MCF 10A (cell line): ENCODE measurements at regions not wholly inside any gene's neighbourhood (a gene's known extent, or its start where the extent isn't known, plus 50 kb on each side); places are given as distances from the start of the nearest gene placed in this dataset.

Experiments
- BruUV-seq: library from RNA; stranded (reverse); fragments of 400-500 nt; replicated peaks from 2 replicates; lab custom pipeline; 2021; lab: Mats Ljungman, UMichigan
- CTCF ChIA-PET: fragments of 300-600 bp; sonication (Branson Sonifier 250); formaldehyde crosslinking; extraction: SDS; loops from one replicate; lab custom pipeline; 2021; ENCODE audit warnings: antibody characterized with exemption, inconsistent platforms; lab: Yijun Ruan, JAX
- POLR2A ChIA-PET: fragments of 300-600, 350-650 bp; sonication (Branson Sonifier 250); formaldehyde crosslinking; extraction: SDS; loops from one replicate; lab custom pipeline; 2020; ENCODE audit warnings: antibody characterized with exemption, inconsistent platforms; lab: Yijun Ruan, JAX
- DNase-seq: peaks from one replicate; pipeline ENCODE4 v3.0.0-alpha.2; 2018; ENCODE audit not compliant: unreplicated experiment
- H3K27ac Mint-ChIP-seq: one replicate; pipeline ENCODE4 v1.8.0; 2022; ENCODE audit warnings: mild to moderate bottlenecking, low read depth, mixed read lengths; ENCODE audit not compliant: unreplicated experiment
- H3K27me3 Mint-ChIP-seq: one replicate; pipeline ENCODE4 v1.8.0; 2022; ENCODE audit warnings: mixed read lengths; ENCODE audit not compliant: insufficient read depth, unreplicated experiment
- H3K36me3 Mint-ChIP-seq: one replicate; pipeline ENCODE4 v1.8.0; 2022; ENCODE audit warnings: mild to moderate bottlenecking, moderate library complexity, mixed read lengths; ENCODE audit not compliant: insufficient read depth, unreplicated experiment
- H3K4me1 Mint-ChIP-seq: one replicate; pipeline ENCODE4 v1.8.0; 2022; ENCODE audit warnings: mixed read lengths; ENCODE audit not compliant: insufficient read depth, unreplicated experiment
- H3K4me3 Mint-ChIP-seq: one replicate; pipeline ENCODE4 v1.8.0; 2022; ENCODE audit warnings: mild to moderate bottlenecking, moderate library complexity, mixed read lengths; ENCODE audit not compliant: unreplicated experiment
- H3K9me3 Mint-ChIP-seq: one replicate; pipeline ENCODE4 v1.8.0; 2022; ENCODE audit warnings: mixed read lengths; ENCODE audit not compliant: unreplicated experiment
- intact Hi-C: fragments of 100-400 bp; cut with micrococcal nuclease; formaldehyde crosslinking; loops from 2 replicates; pipeline ENCODE4 v1.14.1; 2022
- TF ChIP-seq, protein P1 (sequence below): fragments of 200-600 bp; IDR thresholded peaks from one replicate; pipeline ENCODE4 v1.8.0; 2022; ENCODE audit warnings: antibody characterized with exemption, mild to moderate bottlenecking; ENCODE audit not compliant: unreplicated experiment

DNA sequence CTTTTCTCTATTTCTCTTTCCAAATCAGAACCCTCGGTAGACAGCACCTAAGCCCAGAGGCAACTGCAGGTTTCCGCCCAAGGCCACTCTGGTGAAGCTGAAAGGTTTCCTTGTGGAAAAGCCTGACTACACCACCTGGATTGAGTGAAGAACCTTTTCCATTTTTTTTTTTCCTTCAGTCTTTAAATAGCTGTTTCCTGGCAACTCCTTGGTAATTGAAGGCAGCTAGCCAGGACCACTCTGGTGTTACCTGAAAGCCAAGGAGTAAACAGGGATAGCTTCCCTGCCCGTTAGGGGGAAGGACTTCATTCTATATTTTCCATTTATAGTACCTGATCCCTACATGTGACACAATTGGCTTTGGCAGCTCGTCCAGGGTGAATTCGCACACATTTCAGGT, 1238.4 kb downstream of the GRIK2 start:
- TF ChIP-seq, protein P1, sequence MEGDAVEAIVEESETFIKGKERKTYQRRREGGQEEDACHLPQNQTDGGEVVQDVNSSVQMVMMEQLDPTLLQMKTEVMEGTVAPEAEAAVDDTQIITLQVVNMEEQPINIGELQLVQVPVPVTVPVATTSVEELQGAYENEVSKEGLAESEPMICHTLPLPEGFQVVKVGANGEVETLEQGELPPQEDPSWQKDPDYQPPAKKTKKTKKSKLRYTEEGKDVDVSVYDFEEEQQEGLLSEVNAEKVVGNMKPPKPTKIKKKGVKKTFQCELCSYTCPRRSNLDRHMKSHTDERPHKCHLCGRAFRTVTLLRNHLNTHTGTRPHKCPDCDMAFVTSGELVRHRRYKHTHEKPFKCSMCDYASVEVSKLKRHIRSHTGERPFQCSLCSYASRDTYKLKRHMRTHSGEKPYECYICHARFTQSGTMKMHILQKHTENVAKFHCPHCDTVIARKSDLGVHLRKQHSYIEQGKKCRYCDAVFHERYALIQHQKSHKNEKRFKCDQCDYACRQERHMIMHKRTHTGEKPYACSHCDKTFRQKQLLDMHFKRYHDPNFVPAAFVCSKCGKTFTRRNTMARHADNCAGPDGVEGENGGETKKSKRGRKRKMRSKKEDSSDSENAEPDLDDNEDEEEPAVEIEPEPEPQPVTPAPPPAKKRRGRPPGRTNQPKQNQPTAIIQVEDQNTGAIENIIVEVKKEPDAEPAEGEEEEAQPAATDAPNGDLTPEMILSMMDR, result no peak
- H3K4me1 Mint-ChIP-seq, result no peaks in the 10 kb centered on the region
- no peaks in the 10 kb centered on the region for H3K9me3 Mint-ChIP-seq
- no peak for DNase-seq
- no peaks in the 10 kb centered on the region for H3K36me3 Mint-ChIP-seq
- H3K4me3 Mint-ChIP-seq, result no peak overlapping the region
- POLR2A ChIA-PET, result no interaction called here
- no peak overlapping the region for H3K27ac Mint-ChIP-seq
- no peaks in the 10 kb centered on the region for H3K27me3 Mint-ChIP-seq
- CTCF ChIA-PET, result interaction anchor here (0.7 kb wide), 1 partner anchor 526 kb away, joined by 3 read pairs; no protein-coding TSS in a partner anchor
- intact Hi-C loops, result no loop called here
- BruUV-seq, result no TSS peak

DNA sequence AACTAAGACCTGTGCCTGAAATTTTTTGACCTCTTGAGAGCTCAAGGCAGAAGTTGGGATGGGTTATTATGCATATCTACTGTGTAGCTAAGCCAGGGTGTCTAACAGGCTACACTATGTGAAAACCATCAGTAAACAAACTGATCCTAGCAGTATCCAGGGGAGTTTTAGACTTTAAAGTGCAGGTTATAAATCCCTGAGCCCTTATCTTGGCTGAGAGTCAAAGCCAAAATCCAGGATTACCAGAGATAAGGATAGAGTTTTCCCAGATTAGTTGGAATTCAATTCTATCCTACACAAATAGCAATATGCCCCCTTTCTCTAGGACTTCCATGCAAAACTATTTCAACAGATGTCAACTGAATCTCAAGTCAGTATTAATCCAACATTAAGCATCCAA, 1229.7 kb downstream of the GRIK2 start:
- no peaks in the 10 kb centered on the region for H3K9me3 Mint-ChIP-seq
- no peaks in the 10 kb centered on the region for H3K4me1 Mint-ChIP-seq
- POLR2A ChIA-PET, result no interaction called here
- BruUV-seq, result no TSS peak
- no peak overlapping the region for H3K27ac Mint-ChIP-seq
- no peak overlapping the region for H3K4me3 Mint-ChIP-seq
- H3K27me3 Mint-ChIP-seq, result no peaks in the 10 kb centered on the region
- H3K36me3 Mint-ChIP-seq, result no peaks in the 10 kb centered on the region
- CTCF ChIA-PET, result no interaction called here
- intact Hi-C loops, result loop anchor here (5.0 kb wide), 1 partner anchor 499 kb away; no protein-coding TSS in a partner anchor
- TF ChIP-seq, protein P1, result no peak
- no peak for DNase-seq

DNA sequence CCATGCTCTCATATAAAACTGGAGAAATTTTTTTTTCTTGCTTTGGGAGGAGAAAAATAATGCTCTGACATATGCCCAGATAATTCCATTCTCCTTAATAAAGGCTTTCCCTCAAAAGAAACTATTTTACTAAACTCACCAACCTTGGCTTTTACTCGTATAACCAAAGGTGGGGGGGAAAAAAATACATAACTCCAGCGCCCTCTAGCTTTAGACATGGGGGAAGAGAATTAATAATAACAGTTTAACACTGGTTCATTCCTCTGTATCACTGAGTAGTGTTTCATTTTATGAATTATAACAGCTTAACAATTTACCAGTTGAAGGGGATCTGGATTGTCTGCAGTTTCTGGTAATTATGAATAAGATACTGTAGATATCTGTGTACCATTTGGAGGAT, 1226.1 kb downstream of the GRIK2 start:
- no peaks in the 10 kb centered on the region for H3K36me3 Mint-ChIP-seq
- DNase-seq, result peak; percentile 53
- POLR2A ChIA-PET, result no interaction called here

DNA sequence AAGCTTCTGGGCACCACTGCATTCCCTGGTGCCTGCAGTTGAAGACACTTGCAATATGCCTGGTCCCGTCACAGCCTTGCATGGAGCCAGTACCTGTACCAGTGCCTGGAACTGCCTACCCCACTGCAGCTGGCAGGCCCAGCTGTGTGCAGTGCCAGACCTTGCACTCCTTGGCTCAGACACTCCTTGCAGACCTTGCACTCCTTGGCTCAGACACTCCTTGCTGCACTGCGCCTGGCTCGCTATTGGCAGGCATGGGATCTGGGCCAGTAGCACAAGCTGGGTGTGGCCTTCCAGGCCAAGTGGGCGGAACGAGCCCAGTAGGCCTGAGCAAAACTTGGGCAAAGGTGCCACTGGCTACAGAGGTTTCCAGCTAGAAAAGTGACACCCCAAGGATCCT, 1189.1 kb downstream of the GRIK2 start:
- CTCF ChIA-PET, result interaction anchor here (0.5 kb wide), 1 partner anchor 101 kb away, joined by 3 read pairs; no protein-coding TSS in a partner anchor

More for the DNA sequence above, 1226.1 kb downstream of the GRIK2 start:
- Mint-ChIP-seq H3K9me3 (peaks cover 7% of the 10 kb centered on the region), H3K27me3 (no peaks in the 10 kb centered on the region), H3K4me3 (no peak overlapping the region), H3K4me1 (no peaks in the 10 kb centered on the region), H3K27ac (no peak overlapping the region)
- intact Hi-C loops, result loop anchor here (1.0 kb wide), 1 partner anchor 1223 kb away; no protein-coding TSS in a partner anchor
- BruUV-seq, result no TSS peak
- TF ChIP-seq, protein P1, result peak; percentile 43
- CTCF ChIA-PET, result interaction anchor here (0.7 to 6.0 kb wide), 10 partner anchors 10 to 1581 kb away, joined by 3 to 26 read pairs (median 4); no protein-coding TSS in a partner anchor

More for the DNA sequence above, 1189.1 kb downstream of the GRIK2 start:
- no peak overlapping the region for H3K4me3 Mint-ChIP-seq
- BruUV-seq, result no TSS peak
- POLR2A ChIA-PET, result interaction anchor here (0.6 kb wide), 2 partner anchors 405 to 1272 kb away, joined by 3 to 4 read pairs; no protein-coding TSS in a partner anchor
- TF ChIP-seq, protein P1, result no peak
- H3K9me3 Mint-ChIP-seq, result no peaks in the 10 kb centered on the region
- DNase-seq, result no peak
- no peak overlapping the region for H3K27ac Mint-ChIP-seq
- intact Hi-C loops, result no loop called here
- H3K4me1 Mint-ChIP-seq, result no peaks in the 10 kb centered on the region
- no peaks in the 10 kb centered on the region for H3K36me3 Mint-ChIP-seq
- H3K27me3 Mint-ChIP-seq, result no peaks in the 10 kb centered on the region
